Ovary (tissue), 7 donors: ENCODE measurements at regions not wholly inside any gene's neighbourhood (a gene's known extent, or its start where the extent isn't known, plus 50 kb on each side); places are given as distances from the start of the nearest gene placed in this dataset.

Source experiments
- DNase-seq, 5 donors: peaks; one replicate each; pipeline ENCODE4 v3.0.0-alpha.2; 2019 to 2020
- H3K27ac ChIP-seq, 2 donors: fragments of 200-600 bp; one replicate each; pipeline versions ENCODE4 v1.5.1 to v1.8.0; 2019 to 2022
- H3K27me3 ChIP-seq: fragments of 200-600 bp; one replicate; pipeline ENCODE4 v1.8.0; 2022
- H3K36me3 ChIP-seq: fragments of 200-600 bp; sonication (generic); one replicate; pipeline ENCODE4 v1.5.1; 2019
- H3K4me1 ChIP-seq: one replicate; pipeline ENCODE4 v1.8.1; 2013; ENCODE audit warnings: mild to moderate bottlenecking, moderate library complexity; ENCODE audit not compliant: insufficient read depth
- H3K4me3 ChIP-seq: fragments of 200-600 bp; sonication (generic); one replicate; pipeline ENCODE4 v1.5.1; 2017
- H3K9me3 ChIP-seq, 2 donors: fragments of 200-600 bp in 1 of 2; sonication (generic) in 1 of 2; one replicate each; pipeline versions ENCODE4 v1.5.1 to v1.8.1; 2013 to 2019; ENCODE audit warnings: mild to moderate bottlenecking in 1 of 2, moderate library complexity in 1 of 2
- EP300 ChIP-seq: sonication (generic); formaldehyde crosslinking; IDR thresholded peaks from one replicate; pipeline ENCODE4 v1.6.1; 2017; ENCODE audit warnings: antibody characterized with exemption
- POLR2A ChIP-seq: fragments of 450-650 bp; IDR thresholded peaks from one replicate; pipeline ENCODE4 v1.6.1; 2017; ENCODE audit warnings: antibody characterized with exemption, mild to moderate bottlenecking, moderate library complexity
- WGBS, 3 donors: extraction: QIAGEN DNeasy Blood & Tissue Kit in 1 of 3; methylation state at CpG; one replicate each; pipeline versions ENCODE4 v1.1.5 to v1.1.7; 2013 to 2017; 5-methylcytosine and 5-hydroxymethylcytosine counted together
- intact Hi-C, 4 donors: fragments of 100-400 bp; cut with DNase I; formaldehyde crosslinking; loops; one replicate each; pipeline versions ENCODE4 v1.11.0 to v1.15.1; 2022 to 2023
- TF ChIP-seq, protein P1 (sequence below), 3 donors: fragments of 450-650 bp in 2 of 3; fragments of 200-600 bp in 1 of 3; IDR thresholded peaks; one replicate each; pipeline versions ENCODE4 v1.5.1 to v1.8.0; 2016 to 2022; ENCODE audit warnings: antibody characterized with exemption in 3 of 3, mild to moderate bottlenecking in 1 of 3
- donor health status: DM: no; HTN: no; CAD: no; lungs with moderate emphysema.
- donor health status: DM: no; HTN: no; CAD: no.
- donor health status: Bipolar disorder and iron deficiency.
- donor health status: DM: no; HTN: no; CAD: no.
- donor health status: DM: yes; HTN: yes; CAD: no.

DNA sequence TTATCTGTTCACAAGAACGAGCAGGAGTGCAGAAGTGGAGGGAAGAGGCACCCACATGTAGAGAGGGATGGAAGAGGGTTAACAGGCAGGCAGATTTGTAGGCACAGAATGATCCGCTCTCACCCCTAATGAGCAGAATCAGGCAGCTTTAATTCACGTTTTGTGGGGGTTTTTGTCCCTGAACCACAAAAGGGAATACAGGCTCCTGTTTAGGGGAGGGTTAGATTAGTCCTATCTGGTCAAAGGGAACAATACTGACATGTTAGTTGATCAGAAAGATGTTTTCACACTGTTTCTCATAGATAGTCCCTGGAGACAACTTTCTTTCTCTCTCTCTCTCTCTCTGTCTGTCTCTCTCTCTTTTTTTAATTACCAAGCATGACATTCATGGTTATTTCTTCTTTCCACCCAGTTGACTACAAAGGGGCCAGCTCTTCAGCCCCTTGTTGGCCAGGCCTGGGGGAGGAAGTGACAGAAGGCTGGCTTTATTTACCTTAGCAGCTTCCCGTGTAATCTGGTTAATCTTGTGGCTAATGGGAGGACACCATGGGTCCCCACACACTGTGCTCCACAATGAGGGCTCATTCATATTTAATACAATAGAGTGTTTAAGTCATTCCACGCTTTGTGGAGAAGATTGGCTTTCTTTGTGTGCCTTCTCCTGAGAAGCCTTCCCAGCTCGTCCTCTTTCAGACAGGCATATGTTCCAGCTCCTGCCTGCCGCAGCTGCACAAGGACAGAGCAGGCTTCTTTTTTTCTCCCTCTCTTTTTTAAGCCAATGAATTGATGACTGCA lies 958.8 kb downstream of the TFAP2A start:
- no peaks in the 10 kb centered on the region for H3K4me1 ChIP-seq
- no peaks in the 10 kb centered on the region for H3K36me3 ChIP-seq
- H3K27ac ChIP-seq: no peak overlapping the region
- intact Hi-C loops: no loop called here
- no peak for TF ChIP-seq EP300
- no peak for TF ChIP-seq POLR2A
- TF ChIP-seq, protein P1, sequence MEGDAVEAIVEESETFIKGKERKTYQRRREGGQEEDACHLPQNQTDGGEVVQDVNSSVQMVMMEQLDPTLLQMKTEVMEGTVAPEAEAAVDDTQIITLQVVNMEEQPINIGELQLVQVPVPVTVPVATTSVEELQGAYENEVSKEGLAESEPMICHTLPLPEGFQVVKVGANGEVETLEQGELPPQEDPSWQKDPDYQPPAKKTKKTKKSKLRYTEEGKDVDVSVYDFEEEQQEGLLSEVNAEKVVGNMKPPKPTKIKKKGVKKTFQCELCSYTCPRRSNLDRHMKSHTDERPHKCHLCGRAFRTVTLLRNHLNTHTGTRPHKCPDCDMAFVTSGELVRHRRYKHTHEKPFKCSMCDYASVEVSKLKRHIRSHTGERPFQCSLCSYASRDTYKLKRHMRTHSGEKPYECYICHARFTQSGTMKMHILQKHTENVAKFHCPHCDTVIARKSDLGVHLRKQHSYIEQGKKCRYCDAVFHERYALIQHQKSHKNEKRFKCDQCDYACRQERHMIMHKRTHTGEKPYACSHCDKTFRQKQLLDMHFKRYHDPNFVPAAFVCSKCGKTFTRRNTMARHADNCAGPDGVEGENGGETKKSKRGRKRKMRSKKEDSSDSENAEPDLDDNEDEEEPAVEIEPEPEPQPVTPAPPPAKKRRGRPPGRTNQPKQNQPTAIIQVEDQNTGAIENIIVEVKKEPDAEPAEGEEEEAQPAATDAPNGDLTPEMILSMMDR (IDR thresholded peaks at IDR 0.05): no peak
- WGBS, 3 donors: 16 to 21% (median 17%) methylated on average over 7 of the region's 7 CpGs
- H3K4me3 ChIP-seq: no peak overlapping the region
- no peak for DNase-seq
- H3K9me3 ChIP-seq: no peaks in the 10 kb centered on the region
- H3K27me3 ChIP-seq: no peaks in the 10 kb centered on the region

DNA sequence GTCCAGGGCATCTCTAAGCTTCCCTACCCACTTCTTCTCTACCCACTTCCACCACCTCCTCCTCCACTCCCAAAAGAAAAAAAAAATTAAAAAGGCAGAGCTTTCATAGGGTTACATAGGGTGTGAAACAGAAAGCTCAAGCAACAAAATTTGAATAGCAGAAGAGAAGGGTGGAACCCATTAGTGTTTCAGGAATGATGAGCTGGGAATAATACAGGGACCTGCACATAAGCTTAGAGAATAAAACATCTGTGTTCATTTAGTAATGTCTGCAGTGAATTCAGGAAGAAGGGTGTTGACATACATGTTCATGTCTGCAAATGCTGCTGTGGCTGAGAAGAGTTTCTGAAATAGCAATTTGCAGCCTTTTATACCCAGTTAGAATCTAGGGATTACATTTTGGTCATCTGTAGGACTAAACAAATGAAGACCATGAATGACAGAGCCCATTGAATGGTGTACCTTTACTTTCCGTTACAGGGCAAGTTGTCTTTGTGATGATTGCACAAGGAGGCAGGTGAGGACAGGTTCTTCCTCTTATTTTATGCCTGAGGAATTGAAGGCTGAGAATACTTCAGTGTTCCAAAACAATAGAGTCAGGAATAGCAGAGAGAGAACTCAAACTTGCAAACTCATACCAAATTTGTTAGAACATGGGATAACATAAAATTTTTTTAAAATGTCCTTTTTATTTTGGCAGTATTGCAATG lies 975.1 kb downstream of the TFAP2A start:
- no peak overlapping the region for H3K27ac ChIP-seq
- no peaks in the 10 kb centered on the region for H3K36me3 ChIP-seq
- TF ChIP-seq POLR2A: no peak
- TF ChIP-seq, protein P1 (IDR thresholded peaks at IDR 0.05): no peak
- TF ChIP-seq EP300: no peak
- no peaks in the 10 kb centered on the region for H3K9me3 ChIP-seq
- no peak overlapping the region for H3K4me3 ChIP-seq
- DNase-seq: no peak
- WGBS, 3 donors: 81 to 90% (median 82%) methylated on average over 1 of the region's 1 CpG
- H3K4me1 ChIP-seq: no peaks in the 10 kb centered on the region
- intact Hi-C loops: no loop called here
- no peaks in the 10 kb centered on the region for H3K27me3 ChIP-seq

DNA sequence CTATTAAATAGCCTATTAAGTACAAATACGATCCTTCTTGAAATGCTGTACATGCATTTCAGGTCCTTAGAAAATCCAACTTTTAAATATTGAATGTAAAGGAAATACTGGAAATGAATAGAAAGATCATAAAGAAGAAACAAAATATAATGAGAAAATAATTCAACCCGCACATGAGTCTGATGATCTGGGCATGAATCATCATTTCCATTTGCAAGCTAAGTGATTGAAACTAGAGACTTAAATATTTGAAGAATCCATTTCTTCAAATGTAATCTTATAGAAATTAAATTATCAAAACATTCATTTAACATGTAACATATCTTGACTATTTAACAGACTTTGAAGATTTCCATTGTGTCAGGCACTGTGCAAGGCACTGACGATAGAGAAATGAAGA lies 977.0 kb downstream of the TFAP2A start:
- no peaks in the 10 kb centered on the region for H3K36me3 ChIP-seq
- no peak overlapping the region for H3K4me3 ChIP-seq
- 85 to 91% (median 87%) methylated on average over 3 of the region's 3 CpGs for WGBS, 3 donors
- intact Hi-C loops: no loop called here
- TF ChIP-seq, protein P1 (IDR thresholded peaks at IDR 0.05): no peak
- TF ChIP-seq EP300 (no peak), POLR2A (no peak)
- no peak overlapping the region for H3K27ac ChIP-seq
- H3K27me3 ChIP-seq: no peaks in the 10 kb centered on the region
- no peaks in the 10 kb centered on the region for H3K9me3 ChIP-seq
- no peak for DNase-seq
- no peaks in the 10 kb centered on the region for H3K4me1 ChIP-seq

DNA sequence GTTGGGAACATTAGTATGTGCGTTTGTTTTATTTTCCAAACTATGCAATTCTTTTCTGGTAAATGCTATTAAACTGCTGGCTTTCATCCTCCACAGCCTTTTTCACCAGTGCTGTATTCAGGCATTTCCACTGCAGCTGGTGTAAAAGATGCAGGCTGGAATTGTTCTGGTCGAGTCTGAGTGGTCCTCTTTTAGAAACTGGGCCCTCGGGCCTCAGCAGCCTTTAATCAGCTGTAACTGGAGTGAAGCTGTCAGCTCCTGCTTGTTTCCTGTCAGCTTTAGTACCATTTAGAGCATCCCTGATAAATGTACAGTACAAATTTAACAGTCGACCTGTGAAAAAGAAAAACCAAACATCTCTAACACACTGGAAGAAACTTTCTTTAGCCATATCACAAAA lies 979.6 kb downstream of the TFAP2A start:
- H3K27me3 ChIP-seq: no peaks in the 10 kb centered on the region
- H3K27ac ChIP-seq: no peak overlapping the region
- no peaks in the 10 kb centered on the region for H3K36me3 ChIP-seq
- H3K9me3 ChIP-seq: no peaks in the 10 kb centered on the region
- 46 to 49% (median 48%) methylated on average over 4 of the region's 4 CpGs for WGBS, 3 donors
- no peak overlapping the region for H3K4me3 ChIP-seq
- no peaks in the 10 kb centered on the region for H3K4me1 ChIP-seq
- no peak for DNase-seq
- TF ChIP-seq, protein P1 (IDR thresholded peaks at IDR 0.05): no peak
- TF ChIP-seq POLR2A (no peak), EP300 (no peak)
- intact Hi-C loops: no loop called here
